ENCODE measurements at regions not wholly inside any gene's neighbourhood (a gene's known extent, or its start where the extent isn't known, plus 50 kb on each side); places are given as distances from the start of the nearest gene placed in this dataset.

GRCh38 chr2:128433911-128434550 lies 115.4 kb upstream of the HS6ST1 start:
- H3K27me3 Mint-ChIP-seq = peaks cover 25% of the 10 kb centered on the region
- H3K4me1 Mint-ChIP-seq (ENCODE audit: low read depth) = no peaks in the 10 kb centered on the region
- no peak for TF ChIP-seq CTCF (IDR thresholded peaks at IDR 0.05; ENCODE audit: unreplicated experiment)
- H3K27ac Mint-ChIP-seq = no peak overlapping the region
- H3K9me3 Mint-ChIP-seq (ENCODE audit: low read depth) = peaks cover 19% of the 10 kb centered on the region
- H3K36me3 Mint-ChIP-seq (ENCODE audit: insufficient read depth) = peaks cover 6% of the 10 kb centered on the region
- no peak overlapping the region for H3K4me3 Mint-ChIP-seq (ENCODE audit: low read depth)
- no peak for DNase-seq (ENCODE audit: low spot score, unreplicated experiment)

GRCh38 chr2:128435576-128436478 lies 117.2 kb upstream of the HS6ST1 start:
- Mint-ChIP-seq H3K36me3 (ENCODE audit: insufficient read depth) (no peaks in the 10 kb centered on the region), H3K27me3 (peaks cover 29% of the 10 kb centered on the region), H3K27ac (no peak overlapping the region), H3K4me1 (ENCODE audit: low read depth) (no peaks in the 10 kb centered on the region), H3K4me3 (ENCODE audit: low read depth) (no peak overlapping the region), H3K9me3 (ENCODE audit: low read depth) (peaks cover 3% of the 10 kb centered on the region)
- DNase-seq (ENCODE audit: low spot score, unreplicated experiment) = no peak
- no peak for TF ChIP-seq CTCF (IDR thresholded peaks at IDR 0.05; ENCODE audit: unreplicated experiment)

GRCh38 chr2:128436479-128437203 lies 118.0 kb upstream of the HS6ST1 start:
- no peaks in the 10 kb centered on the region for H3K36me3 Mint-ChIP-seq (ENCODE audit: insufficient read depth)
- no peak overlapping the region for H3K27ac Mint-ChIP-seq
- no peak for TF ChIP-seq CTCF (IDR thresholded peaks at IDR 0.05; ENCODE audit: unreplicated experiment)
- no peak overlapping the region for H3K4me3 Mint-ChIP-seq (ENCODE audit: low read depth)
- peaks cover 3% of the 10 kb centered on the region for H3K9me3 Mint-ChIP-seq (ENCODE audit: low read depth)
- no peaks in the 10 kb centered on the region for H3K4me1 Mint-ChIP-seq (ENCODE audit: low read depth)
- no peak for DNase-seq (ENCODE audit: low spot score, unreplicated experiment)
- peaks cover 29% of the 10 kb centered on the region for H3K27me3 Mint-ChIP-seq

- peaks cover 2% of the 10 kb centered on the region for H3K4me1 Mint-ChIP-seq (ENCODE audit: low read depth)
- no peak for DNase-seq (ENCODE audit: low spot score, unreplicated experiment)
- no peak for TF ChIP-seq CTCF (IDR thresholded peaks at IDR 0.05; ENCODE audit: unreplicated experiment)
- no peak overlapping the region for H3K4me3 Mint-ChIP-seq (ENCODE audit: low read depth)
- H3K27ac Mint-ChIP-seq = no peak overlapping the region
- H3K36me3 Mint-ChIP-seq (ENCODE audit: insufficient read depth) = no peaks in the 10 kb centered on the region
- peaks cover 3% of the 10 kb centered on the region for H3K9me3 Mint-ChIP-seq (ENCODE audit: low read depth)
- H3K27me3 Mint-ChIP-seq = peaks cover 29% of the 10 kb centered on the region
Observed at GRCh38 chr2:128437204-128437565, 118.5 kb upstream of the HS6ST1 start.

- Mint-ChIP-seq H3K36me3 (ENCODE audit: insufficient read depth) (no peaks in the 10 kb centered on the region), H3K9me3 (ENCODE audit: low read depth) (no peaks in the 10 kb centered on the region), H3K27ac (no peak overlapping the region), H3K27me3 (peaks cover 26% of the 10 kb centered on the region), H3K4me3 (ENCODE audit: low read depth) (no peak overlapping the region), H3K4me1 (ENCODE audit: low read depth) (peaks cover 11% of the 10 kb centered on the region)
- no peak for TF ChIP-seq CTCF (IDR thresholded peaks at IDR 0.05; ENCODE audit: unreplicated experiment)
- no peak for DNase-seq (ENCODE audit: low spot score, unreplicated experiment)
Observed at GRCh38 chr2:128438091-128438490, 119.4 kb upstream of the HS6ST1 start.
